ENCODE measurements at regions not wholly inside any gene's neighbourhood (a gene's known extent, or its start where the extent isn't known, plus 50 kb on each side); places are given as distances from the start of the nearest gene placed in this dataset.
A peak's percentile ranks its signal among the peaks of the same experiment; 100 is the strongest.
"Not testable (repeated sequence)": the region's sequence is repeated elsewhere in the genome, so short reads cannot be mapped to it uniquely, and the experiment has no call there.

DNA sequence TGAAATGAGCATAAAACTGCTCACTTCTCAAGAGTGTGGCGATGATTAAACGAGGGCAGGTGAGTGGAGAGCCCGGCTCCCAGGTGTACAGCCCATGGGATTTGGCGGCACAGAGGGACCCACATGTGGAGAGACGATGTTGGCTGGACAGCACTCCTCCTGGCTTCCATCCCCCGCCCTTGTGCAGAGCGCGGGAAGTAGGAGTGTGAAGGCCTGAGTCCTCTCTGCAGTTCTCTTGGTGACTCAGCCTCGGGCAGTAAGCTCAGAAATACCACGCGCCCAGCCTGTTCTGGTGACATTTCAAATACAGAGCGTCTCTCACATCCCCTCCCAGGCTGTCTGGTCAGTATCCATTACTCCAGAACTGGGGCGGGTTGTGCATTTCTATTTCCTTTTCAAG lies 94.2 kb upstream of the SRSF6 start:
- no peak for DNase-seq

DNA sequence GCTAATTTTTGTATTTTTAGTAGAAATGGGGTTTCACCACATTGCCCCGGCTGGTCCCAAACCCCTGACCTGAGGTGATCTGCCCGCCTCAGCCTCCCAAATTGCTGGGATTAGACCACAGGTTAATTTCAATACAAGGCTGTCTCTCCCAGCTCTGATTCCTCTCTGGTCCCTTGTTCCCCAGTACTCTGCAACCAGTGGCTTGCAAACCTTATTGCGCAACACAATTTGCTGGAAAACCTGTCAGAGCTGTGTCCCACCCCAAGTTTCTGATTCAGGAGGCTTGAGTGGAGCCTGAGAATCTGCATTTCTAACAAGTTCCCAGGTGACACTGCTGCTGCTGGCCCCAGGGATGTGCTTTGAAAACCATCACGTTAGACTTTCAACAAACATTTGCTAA lies 96.2 kb upstream of the SRSF6 start:
- no peak for DNase-seq

DNA sequence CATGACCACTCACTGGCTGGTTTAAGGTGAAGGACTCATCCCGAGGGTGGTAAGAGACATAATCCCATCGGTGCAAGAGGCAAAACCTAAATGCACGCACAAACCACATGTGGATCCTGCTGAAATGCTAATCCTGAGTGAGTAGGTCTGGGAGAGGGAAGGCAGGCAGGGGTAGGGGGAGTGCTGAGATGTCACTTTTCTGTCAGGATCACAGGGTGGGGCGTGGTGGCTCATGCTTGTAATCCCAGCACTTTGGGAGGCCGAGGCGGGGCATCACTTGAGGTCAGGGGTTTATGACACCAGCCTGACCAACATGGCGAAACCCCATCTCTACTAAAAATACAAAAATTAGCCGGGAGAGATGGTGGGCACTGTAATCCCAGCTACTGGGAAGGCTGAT lies 97.7 kb upstream of the SRSF6 start:
- DNase-seq, result no peak

DNA sequence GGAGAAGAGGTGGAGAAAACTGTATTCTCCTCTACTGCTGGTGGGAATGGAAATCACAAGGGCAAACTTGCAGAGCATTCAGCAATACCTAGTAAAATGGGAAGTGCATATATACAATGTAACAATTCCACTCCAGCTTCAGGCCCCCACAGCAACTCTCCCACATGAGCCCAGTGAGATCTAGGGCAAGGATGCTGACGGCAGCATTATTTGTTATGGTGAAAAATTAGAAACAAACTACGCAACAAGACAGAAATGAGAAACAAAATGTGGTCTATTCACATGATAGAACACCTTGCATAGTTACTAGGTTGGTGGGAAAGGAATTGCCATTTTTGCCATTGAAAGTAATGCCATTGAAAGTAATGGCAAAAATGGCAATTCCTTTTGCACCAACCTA lies 98.9 kb upstream of the SRSF6 start:
- no peak for DNase-seq

DNA sequence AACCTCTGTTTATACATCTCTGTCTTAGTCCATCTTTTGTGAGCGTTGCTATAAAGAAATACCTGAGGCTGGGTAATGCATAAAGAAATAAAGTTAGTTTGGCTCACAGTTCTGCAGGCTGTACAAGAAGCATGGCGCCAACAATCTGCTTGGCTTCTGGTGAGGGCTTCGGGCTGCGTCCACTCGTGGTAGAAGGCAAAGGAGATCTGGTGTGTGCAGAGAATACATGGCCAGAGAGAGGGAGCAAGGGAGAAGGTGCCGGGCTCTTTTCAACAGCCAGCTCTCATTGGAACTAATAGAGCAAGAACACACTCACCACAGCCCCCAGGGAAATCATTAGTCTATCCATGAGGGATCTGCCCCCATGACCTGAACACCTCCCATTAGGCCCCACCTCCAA lies 100.3 kb upstream of the SRSF6 start:
- no peak for DNase-seq

DNA sequence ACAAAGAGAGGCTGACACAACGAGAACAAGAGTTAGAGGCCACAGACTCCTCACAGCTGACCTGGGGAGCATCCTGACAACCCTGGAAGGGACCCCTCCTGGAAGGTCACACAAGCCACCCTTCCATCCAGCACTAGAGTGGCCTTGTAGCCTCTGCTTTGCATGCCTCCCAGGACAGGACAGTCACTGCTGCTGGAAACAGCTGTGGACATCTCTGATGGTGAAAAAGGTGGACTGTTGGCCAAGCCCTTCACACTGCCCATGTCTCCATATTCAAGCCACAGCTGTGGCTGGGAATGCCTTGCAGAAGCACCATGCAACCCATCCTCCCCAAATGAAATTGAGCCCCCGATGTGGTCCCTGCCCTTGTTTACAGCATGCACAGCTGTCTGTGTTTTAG lies 102.1 kb upstream of the SRSF6 start:
- no peak for DNase-seq

DNA sequence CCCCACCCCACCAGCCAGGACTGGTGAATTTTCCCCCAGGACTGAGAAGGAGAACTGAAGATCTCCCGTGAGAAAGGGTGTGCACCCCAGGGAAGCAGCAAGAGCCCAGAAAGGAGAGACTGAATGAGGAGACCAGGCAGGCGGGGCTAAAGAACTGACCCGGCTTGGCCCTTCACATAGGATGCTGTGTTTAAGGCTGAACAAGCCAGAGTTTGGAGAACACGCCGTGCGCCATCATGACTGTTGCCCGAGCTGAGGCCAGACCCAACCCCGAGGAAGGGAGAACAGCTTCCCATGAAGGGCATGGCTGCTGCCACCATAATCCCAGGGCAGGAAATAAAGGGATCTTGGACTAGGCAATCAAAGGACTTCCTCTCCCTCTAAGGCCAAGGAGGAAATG lies 104.7 kb upstream of the SRSF6 start:
- DNase-seq, result no peak

DNA sequence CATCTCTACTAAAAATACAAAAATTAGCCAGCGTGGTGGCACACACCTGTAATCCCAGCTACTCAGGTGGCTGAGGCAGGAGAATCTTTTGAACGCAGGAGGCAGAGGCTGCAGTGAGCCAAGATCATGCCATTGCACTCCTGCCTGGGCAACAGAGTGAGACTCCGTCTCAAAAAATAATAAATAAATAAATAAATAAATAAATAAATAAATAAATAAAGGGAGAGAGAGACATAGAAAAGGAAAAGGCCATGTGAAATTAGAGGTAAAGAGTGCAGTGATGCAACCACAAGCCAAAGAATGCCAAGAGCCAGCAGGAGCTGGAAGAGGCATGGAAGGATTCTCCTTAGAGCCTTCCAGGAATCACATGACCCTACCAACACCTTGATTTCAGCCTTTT lies 107.0 kb upstream of the SRSF6 start:
- DNase-seq, result not testable (repeated sequence)

DNA sequence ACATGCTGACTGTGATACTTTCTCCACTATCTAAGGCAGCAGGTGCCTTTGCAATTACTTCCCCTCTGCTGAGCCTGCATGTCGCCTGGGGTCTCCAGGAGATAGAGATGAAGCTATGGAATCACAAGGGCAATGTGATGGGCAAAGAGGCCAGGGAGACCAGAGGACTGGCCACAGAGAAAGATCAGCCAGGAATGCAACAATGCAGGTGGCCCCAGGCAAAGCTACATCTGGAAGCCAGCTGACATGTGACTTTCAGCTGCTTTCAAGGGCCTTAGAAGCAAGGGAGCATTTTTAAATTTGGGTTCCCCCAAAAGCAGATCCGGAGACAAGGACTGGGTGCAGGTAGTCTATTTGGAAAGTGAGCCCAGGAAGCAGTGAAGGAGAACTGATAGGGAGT lies 107.9 kb upstream of the SRSF6 start:
- DNase-seq, result no peak

DNA sequence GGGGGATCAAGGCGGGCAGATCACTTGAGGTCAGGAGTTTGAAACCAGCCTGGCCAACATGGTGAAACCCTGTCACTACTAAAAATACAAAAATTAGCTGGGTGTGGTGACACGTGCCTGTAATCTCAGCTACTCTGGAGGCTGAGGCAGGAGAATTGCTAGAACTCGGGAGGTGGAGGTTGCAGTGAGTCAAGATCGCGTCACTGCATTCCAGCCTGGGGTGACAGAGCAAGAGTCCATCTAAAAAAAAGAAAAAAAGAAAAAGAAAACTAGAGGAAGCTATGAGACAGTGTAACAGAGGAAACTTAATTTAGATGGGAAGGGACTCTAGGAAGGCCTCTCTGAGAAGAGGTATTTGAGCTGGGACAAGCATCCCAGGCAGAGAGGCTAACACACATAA lies 109.9 kb upstream of the SRSF6 start:
- not testable (repeated sequence) for DNase-seq

DNA sequence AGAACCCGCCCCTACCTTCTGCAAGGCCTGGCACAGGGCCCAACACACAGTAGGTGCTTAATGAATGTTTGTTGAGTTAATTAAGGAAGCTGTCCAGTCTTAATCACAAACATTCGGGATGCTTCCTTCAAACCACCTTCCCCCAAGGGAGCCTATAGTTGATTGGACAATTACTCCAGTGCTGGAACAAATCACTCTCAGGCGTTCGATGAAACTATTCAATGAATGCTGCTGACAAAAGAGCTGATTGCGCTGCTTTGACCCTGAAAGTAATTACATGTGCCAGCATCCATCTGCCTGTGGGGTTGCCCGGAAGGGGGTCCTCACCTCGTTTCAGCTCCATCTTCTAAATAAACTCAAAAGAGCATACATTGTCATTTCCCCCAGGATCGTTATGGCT lies 112.0 kb upstream of the SRSF6 start:
- DNase-seq, result no peak

DNA sequence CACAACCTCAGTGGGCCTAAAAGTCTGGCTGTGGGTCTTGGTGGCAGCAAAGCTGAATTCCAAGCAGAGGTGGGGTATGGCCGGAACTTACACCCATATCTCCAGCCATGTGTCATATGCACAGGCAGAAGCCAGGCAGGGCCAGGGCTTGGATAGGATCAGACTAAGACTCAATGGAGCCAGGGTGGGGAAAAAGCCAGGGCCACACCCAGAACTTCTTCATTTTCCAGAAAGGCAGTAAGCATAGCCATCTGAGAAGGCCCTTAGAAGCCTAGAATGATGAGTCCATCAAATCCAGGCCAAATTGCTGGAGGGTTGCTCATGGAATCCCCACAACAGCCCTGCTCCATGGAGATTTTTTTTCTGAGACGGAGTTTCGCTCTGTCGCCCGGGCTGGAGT lies 116.2 kb upstream of the SRSF6 start:
- DNase-seq, result no peak

DNA sequence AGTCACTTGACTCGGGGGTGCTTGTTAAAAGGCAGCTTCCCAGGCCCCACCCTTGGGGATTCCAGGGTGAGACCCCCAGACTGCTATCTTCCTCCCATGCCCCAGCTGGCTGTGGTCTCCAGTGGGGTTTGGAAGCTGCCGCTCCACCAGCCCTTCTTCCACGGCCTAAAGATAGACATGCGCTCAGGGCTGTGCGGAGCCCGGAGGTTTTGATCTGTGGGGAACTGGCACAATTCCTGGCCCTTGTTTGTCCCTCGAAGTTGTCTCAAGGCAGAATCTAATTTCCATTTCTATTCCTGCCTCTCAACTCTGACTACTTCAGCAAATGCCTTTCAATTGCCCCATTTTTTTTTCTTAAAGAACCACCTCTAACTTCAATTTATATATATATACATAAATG lies 120.7 kb upstream of the SRSF6 start:
- DNase-seq, result no peak

DNA sequence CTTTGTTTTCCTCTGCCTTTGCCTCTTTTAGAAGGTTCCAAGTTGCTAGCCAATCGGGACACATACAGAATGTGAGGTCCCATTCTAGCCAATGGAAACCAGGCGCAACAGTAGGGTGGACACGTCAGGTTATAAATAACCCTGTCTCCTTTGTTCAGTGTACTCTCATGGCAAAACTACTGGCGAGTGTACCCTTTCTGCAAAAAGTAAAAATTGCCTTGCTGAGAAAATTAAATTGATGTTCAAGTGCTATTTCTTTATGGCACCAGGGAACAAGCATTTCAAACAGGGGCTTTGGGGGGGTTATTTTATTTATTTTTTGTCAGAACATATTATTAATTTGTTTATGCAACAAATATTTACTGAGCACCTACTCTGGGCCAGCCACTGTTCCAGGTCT lies 123.6 kb upstream of the SRSF6 start:
- no peak for DNase-seq

DNA sequence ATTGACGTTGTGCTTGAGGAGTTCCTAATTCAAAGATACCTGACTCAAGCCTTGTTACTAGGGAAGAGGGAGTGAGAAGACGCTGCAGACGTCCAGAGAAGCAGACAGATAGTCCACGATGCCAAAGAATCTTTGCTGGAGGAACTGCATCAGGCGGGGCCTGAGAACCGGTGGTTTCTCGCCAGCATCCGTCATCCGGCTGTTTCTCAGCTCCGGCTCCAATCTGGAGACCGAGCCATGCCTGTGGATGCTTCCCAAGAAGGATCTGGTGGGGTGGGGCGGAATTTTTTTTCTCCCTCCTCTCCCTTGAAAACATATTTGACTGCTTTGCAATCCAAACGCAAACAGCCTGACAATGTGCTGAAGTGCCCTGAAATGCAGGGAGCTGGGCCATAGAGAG lies 125.8 kb upstream of the SRSF6 start:
- DNase-seq, result no peak

DNA sequence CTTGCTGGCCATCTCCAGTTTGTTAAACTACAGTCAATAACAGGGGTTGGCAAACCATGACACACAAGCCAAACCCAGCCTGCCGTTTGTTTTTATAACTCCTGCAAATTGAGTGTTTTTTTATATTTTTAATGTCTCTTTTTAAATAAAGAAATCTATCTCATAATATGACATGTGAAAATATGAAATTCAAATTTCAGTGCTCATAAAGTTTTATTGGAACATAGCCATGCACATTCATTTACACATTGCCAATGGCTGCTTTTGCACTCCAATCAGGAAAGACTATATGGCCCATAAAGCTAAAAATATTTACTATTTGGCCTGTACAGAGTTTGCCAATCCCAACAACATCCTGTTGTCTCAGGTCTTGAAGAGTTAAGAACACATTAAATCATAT lies 129.0 kb upstream of the SRSF6 start:
- DNase-seq, result no peak

DNA sequence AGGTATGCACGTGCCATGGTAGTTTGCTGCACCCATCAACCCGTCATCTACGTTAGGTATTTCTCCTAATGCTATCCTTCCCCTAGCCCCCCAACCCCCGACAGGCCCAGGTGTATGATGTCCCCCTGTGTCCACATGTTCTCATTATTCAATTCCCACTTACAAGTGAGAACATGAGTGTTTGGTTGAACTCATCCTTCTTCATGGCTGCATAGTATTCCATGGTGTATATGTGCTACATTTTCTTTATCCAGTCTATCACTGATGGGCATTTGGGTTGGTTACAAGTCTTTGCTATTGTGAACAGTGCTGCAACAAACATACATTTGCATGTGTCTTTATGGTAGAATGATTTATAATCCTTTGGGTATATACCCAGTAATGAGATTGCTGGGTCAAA lies 130.5 kb upstream of the SRSF6 start:
- DNase-seq, result not testable (repeated sequence)

DNA sequence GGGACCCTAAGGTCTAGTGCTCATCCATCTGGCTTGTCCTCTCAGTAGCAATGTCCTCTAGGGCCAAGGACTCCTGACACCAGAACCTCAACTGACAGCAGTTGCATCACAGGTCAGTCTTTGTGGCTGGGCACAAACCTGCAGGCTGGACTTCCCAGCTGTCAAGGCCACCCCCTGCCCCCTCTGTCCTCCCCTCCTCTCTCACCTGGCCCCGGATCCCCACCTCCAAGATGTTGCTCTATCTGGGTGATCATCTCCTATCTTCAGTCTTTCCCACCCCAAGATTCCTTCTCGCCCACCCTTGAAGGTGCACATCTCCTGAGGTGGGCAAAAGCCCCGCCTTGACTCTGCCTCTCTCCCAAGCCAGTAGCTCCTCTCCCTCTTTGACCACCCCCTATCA lies 131.8 kb upstream of the SRSF6 start:
- DNase-seq, result no peak

DNA sequence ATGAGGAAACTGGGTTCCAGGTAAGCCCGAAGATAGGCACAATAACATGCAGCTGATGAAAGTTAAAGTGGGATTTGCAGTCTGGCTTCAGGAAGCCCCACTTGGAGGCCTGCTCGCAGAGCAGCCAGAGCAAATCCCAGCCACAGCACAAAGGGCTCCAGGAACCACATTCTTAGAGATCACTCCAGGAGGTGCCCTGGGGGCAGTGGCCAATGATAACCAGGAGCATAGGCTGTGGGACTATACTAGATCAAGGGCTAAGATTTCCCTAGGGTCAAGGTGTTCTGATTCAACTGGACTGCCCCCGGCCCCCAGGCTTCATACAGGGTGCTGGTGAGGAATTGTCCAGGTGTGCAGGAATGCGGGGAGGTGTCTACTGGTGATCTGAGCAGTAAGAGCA lies 133.9 kb upstream of the PTPRT start:
- no peak for DNase-seq

DNA sequence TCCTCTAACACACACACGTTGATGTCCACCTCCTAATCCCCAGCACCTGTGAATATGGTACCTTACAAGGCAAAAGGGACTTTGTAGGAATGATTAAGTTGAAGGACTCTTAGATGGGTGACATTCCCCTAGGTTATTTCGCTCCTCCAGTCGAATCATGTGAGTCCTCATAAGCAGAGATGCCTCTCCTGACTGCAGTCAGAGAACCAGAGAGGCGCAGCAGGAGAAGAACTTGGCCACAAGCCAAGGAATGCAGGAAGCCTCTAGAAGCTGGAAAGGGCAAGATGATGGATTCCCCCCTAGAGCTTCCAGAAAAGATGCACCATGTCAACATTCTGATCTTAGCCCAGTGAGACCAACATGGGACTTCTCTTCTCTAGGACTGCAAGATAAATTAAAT lies 133.1 kb upstream of the PTPRT start:
- DNase-seq, result peak; percentile 23

DNA sequence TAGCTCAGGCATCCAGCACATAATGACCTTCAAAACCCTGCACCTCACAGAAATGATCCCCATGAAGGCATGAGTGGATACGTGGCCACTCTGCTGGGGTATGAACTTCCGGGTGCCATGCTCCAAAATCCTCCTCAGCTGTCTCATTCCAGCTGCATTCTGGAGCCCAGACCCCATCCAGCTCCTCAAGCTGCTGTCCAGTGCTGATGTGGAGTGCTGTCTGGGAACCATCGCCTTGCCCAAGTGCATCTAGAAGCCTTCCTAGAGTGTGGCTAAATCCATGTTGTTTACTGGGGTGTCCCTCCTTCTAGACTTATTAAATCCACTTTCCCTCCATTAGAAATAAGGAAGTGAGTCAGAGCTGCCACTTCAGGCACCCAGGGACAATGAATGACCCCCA lies 130.8 kb upstream of the PTPRT start:
- DNase-seq, result no peak

DNA sequence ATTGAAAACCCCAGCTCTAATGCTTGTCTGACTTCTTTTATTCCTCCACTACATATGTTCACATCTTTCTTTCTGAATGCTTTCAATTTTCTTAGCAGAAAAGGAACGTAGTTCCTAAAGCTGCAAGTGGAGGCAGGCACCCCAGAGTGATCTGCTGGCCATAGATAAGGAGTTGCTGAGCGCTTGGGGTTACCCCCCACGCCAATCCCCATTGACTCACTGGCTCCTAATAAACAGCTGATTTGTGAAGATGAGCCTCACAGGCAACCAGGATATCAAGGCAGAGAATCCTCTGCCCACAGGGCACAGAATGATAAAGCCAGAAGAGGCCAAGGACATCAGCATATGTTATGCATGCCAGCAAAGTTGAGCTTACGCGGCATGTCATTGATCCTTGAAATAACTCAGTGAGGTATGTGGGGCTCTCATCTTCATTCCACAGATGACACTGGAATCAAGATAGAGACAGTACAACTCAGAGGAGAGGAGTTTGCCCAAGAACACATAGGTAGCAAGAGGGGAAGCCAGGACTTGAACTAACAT lies 129.1 kb upstream of the PTPRT start:
- no peak for DNase-seq

DNA sequence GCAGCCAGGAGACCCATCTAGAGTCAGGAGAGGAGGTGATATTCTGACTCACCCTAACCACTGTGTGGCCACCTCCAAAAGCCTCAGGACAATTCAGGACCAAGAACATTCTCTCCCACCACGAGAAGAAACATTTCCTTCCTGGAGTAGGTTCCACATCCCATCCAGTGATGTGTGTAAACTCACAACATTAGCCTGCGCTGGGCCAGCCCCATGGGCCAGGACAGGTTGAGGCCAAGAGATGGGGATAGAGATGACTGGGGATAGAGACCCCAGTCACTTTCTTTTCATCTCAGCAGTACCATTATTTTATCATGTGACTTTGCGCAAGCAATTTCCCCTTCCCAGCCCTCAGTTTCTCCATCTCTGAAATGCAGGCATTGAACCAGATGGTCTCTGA lies 126.6 kb upstream of the PTPRT start:
- DNase-seq, result no peak

DNA sequence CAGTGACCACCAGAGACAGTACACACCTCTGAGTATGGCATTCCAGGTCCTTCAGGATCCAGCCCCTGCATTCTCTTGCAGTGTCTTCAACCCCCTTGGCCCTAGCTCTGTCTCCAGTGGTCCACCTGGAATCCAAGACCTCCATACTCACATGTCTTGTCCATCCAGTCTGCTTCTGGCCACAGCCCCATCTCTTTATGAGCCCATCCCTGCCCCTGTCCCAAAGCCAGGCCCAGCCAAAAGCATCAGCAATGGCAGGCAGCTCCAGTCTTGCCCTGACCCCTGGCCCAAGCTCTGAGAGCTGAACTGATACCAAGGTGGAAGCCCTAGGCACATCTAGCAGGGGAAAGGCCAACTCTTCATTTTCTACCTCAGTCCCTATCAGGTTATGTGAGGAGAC lies 119.6 kb upstream of the PTPRT start:
- DNase-seq, result no peak

DNA sequence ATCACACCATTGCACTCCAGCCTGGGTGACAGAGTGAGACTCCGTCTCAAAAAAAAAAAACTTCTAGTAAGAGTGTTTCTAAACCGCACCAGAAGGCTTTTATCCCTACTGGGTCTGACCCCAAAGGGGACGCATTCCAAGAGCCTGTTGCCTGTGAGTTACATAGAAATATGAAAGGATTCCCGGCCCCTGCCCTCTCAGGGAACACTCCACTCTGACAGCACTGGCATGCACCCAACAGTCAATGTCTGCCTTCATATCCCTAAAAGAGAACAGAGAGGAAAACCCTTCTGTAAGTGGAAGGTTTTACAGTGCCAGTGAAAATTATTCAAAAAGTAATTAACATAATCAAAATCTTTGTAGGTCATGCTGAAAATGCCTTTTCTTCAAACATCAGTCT lies 117.1 kb upstream of the PTPRT start:
- DNase-seq, result peak; percentile 6

DNA sequence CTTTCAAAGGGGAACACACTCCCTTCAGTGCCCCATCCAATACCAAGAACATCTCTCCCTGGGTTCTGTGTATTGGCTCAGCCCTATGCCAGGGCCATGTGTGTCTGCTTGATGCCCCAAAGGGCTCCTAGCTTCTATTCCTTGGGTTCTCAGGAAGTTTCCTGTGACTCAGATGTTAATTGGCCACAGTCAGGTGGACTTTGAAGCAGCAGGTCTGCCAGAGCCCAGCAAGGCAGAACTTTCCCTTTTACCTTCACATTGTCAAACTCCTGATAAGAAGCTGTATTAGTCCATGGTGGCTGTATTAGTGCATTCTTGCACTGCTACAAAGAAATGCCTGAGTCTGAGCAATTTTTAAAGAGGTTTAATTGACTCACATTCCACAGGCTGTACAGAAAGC lies 116.0 kb upstream of the PTPRT start:
- DNase-seq, result no peak
